ENCODE measurements at regions not wholly inside any gene's neighbourhood (a gene's known extent, or its start where the extent isn't known, plus 50 kb on each side); places are given as distances from the start of the nearest gene placed in this dataset.
A peak's percentile ranks its signal among the peaks of the same experiment; 100 is the strongest.

GRCh38 chr6:22221630-22222029 is 75.2 kb downstream of the PRL start:
- no peaks in the 10 kb centered on the region for H3K27me3 ChIP-seq (ENCODE audit: control insufficient read depth, insufficient read depth, low read length)
- FAIRE-seq = no peak
- peak; percentile 91 for DNase-seq (ENCODE audit: low read depth)
- H3K36me3 ChIP-seq (ENCODE audit: control insufficient read depth, insufficient read depth, low read length) = no peaks in the 10 kb centered on the region
- TF ChIP-seq, protein P1, sequence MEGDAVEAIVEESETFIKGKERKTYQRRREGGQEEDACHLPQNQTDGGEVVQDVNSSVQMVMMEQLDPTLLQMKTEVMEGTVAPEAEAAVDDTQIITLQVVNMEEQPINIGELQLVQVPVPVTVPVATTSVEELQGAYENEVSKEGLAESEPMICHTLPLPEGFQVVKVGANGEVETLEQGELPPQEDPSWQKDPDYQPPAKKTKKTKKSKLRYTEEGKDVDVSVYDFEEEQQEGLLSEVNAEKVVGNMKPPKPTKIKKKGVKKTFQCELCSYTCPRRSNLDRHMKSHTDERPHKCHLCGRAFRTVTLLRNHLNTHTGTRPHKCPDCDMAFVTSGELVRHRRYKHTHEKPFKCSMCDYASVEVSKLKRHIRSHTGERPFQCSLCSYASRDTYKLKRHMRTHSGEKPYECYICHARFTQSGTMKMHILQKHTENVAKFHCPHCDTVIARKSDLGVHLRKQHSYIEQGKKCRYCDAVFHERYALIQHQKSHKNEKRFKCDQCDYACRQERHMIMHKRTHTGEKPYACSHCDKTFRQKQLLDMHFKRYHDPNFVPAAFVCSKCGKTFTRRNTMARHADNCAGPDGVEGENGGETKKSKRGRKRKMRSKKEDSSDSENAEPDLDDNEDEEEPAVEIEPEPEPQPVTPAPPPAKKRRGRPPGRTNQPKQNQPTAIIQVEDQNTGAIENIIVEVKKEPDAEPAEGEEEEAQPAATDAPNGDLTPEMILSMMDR (IDR thresholded peaks at IDR 0.05; ENCODE audit: insufficient read depth, low read length, severe bottlenecking) = no peak
- H3K4me3 ChIP-seq (ENCODE audit: low read depth, low read length) = peak overlapping the region; percentile 2

DNA sequence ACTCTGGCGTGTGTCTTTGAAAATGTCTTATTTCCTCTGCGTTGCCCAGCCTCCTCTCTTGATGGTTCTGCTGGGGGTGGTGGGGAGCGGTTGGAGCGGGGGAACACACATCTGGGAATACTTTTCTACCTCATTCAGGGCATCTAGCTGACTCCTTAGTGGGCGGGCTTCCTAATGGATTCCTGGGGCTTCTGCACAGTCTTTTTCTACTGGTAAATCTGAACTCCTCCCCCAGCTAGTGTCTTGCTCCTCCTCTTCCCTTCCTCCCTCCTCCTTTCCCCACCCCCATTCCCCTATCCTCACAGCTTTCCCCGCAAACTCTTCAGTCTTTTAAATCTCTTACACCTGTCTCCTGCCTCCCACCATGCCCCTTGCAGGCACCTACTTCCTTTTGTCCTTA is 74.4 kb downstream of the PRL start:
- H3K4me3 ChIP-seq (ENCODE audit: low read depth, low read length) = peak overlapping the region; percentile 7
- TF ChIP-seq, protein P1 (IDR thresholded peaks at IDR 0.05; ENCODE audit: insufficient read depth, low read length, severe bottlenecking) = no peak
- no peaks in the 10 kb centered on the region for H3K36me3 ChIP-seq (ENCODE audit: control insufficient read depth, insufficient read depth, low read length)
- DNase-seq (ENCODE audit: low read depth) = peak; percentile 39
- H3K27me3 ChIP-seq (ENCODE audit: control insufficient read depth, insufficient read depth, low read length) = no peaks in the 10 kb centered on the region
- no peak for FAIRE-seq

DNA sequence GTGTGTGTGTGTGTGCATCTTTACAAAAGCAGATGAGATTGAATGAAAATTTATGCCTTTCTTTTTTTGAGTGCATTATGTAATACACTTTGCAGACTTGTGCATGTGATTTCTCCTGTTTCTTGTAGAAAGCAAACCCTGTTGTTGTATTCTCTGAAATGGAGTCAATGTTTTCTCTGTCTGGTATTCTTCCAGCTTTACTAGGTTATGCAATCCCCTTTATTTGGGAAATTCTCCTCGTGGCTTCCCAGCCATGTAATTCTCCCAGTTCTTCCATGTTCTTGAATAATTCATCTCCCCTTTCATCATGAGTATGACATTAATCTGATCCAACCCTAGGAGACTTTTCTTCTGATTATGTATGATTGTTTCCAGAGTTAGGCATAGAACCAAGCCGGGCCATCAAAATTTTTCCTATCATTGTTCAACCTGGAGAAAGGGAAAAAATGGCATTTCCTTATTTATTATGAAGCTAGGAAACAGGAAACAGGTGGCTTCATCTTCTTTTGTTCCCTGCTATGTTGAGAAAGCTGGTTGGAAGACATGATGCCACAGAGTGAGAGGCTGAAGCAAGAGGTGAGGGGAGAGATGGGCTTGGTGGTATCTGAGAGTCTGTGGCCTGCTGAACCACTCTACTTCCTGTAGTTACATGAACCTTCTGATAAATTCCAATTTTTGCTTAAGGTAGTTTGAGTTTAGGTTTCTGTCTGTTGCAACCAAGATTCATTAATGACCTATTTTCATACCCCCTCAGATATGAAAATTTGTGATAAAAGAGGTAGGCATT is 68.8 kb downstream of the PRL start:
- FAIRE-seq = no peak
- TF ChIP-seq, protein P1 (IDR thresholded peaks at IDR 0.05; ENCODE audit: insufficient read depth, low read length, severe bottlenecking) = no peak
- no peaks in the 10 kb centered on the region for H3K27me3 ChIP-seq (ENCODE audit: control insufficient read depth, insufficient read depth, low read length)
- H3K4me3 ChIP-seq (ENCODE audit: low read depth, low read length) = no peak overlapping the region
- DNase-seq (ENCODE audit: low read depth) = no peak
- no peaks in the 10 kb centered on the region for H3K36me3 ChIP-seq (ENCODE audit: control insufficient read depth, insufficient read depth, low read length)

- H3K27me3 ChIP-seq (ENCODE audit: control insufficient read depth, insufficient read depth, low read length) = no peaks in the 10 kb centered on the region
- no peak for DNase-seq (ENCODE audit: low read depth)
- H3K4me3 ChIP-seq (ENCODE audit: low read depth, low read length) = no peak overlapping the region
- H3K36me3 ChIP-seq (ENCODE audit: control insufficient read depth, insufficient read depth, low read length) = no peaks in the 10 kb centered on the region
- TF ChIP-seq, protein P1 (IDR thresholded peaks at IDR 0.05; ENCODE audit: insufficient read depth, low read length, severe bottlenecking) = no peak
- no peak for FAIRE-seq
These were observed 65.8 kb downstream of the PRL start for GRCh38 chr6:22231050-22231449.

- TF ChIP-seq, protein P1 (IDR thresholded peaks at IDR 0.05; ENCODE audit: insufficient read depth, low read length, severe bottlenecking) = no peak
- Histone ChIP-seq H3K27me3 (ENCODE audit: control insufficient read depth, insufficient read depth, low read length) (no peaks in the 10 kb centered on the region), H3K4me3 (ENCODE audit: low read depth, low read length) (no peak overlapping the region), H3K36me3 (ENCODE audit: control insufficient read depth, insufficient read depth, low read length) (no peaks in the 10 kb centered on the region)
- FAIRE-seq (no peak), DNase-seq (ENCODE audit: low read depth) (peak; percentile 88)
These were observed 65.2 kb downstream of the PRL start for GRCh38 chr6:22231616-22232015.

Data from bronchial epithelial cell (primary cell).